PFSK-1 (cell line): ENCODE measurements at regions not wholly inside any gene's neighbourhood (a gene's known extent, or its start where the extent isn't known, plus 50 kb on each side); places are given as distances from the start of the nearest gene placed in this dataset.

Source experiments
- POLR2AphosphoS5 ChIP-seq: IDR thresholded peaks from 2 replicates; pipeline ENCODE4 v1.6.1; 2012; ENCODE audit warnings: low read depth, mild to moderate bottlenecking, control low read depth, low read length, moderate library complexity
- REST ChIP-seq, 2 experiments: IDR thresholded peaks; 2 replicates each; pipeline versions ENCODE4 v1.6.1 to v1.8.0; 2011 to 2012; ENCODE audit warnings: low read depth in 2 of 2, low read length in 2 of 2, control low read depth in 1 of 2, inconsistent platforms in 1 of 2, mild to moderate bottlenecking in 1 of 2, moderate library complexity in 1 of 2; ENCODE audit not compliant: insufficient read depth in 1 of 2
- SIN3A ChIP-seq: IDR thresholded peaks from 2 replicates; pipeline ENCODE4 v1.6.1; 2012; ENCODE audit warnings: mild to moderate bottlenecking, low read length, moderate library complexity, borderline replicate concordance; ENCODE audit not compliant: insufficient read depth

GRCh38 chr1:94319319-94320102 lies 82.1 kb upstream of the ARHGAP29 start:
- TF ChIP-seq REST (IDR thresholded peaks at IDR 0.05; ENCODE audit: insufficient read depth in 1 of 2, low read depth in 2 of 2, low read length in 2 of 2): no peak
- TF ChIP-seq SIN3A: no peak
- no peak for TF ChIP-seq POLR2AphosphoS5
